Erythroblast (primary cell): ENCODE measurements at regions not wholly inside any gene's neighbourhood (a gene's known extent, or its start where the extent isn't known, plus 50 kb on each side); places are given as distances from the start of the nearest gene placed in this dataset.

Source experiments
- GATA1 ChIP-seq: IDR thresholded peaks from 2 replicates; pipeline ENCODE4 v1.6.1; 2011; ENCODE audit warnings: low read depth, mild to moderate bottlenecking, control low read depth, low read length, moderate library complexity
- POLR2A ChIP-seq: IDR thresholded peaks from 2 replicates; pipeline ENCODE4 v1.6.1; 2011; ENCODE audit warnings: mild to moderate bottlenecking, low read length

GRCh38 chr20:55755861-55756260 is 249.5 kb downstream of the CBLN4 start:
- TF ChIP-seq POLR2A (no peak), GATA1 (no peak)
